ENCODE measurements at regions not wholly inside any gene's neighbourhood (a gene's known extent, or its start where the extent isn't known, plus 50 kb on each side); places are given as distances from the start of the nearest gene placed in this dataset.
"Not testable (repeated sequence)": the region's sequence is repeated elsewhere in the genome, so short reads cannot be mapped to it uniquely, and the experiment has no call there.

- in situ Hi-C loops (cut with HindIII; ENCODE audit: low sequenced_read_pairs), result no loop called here
- H3K4me3 ChIP-seq (ENCODE audit: low read depth, low read length), result no peak overlapping the region
- no peak for TF ChIP-seq CTCF (IDR thresholded peaks at IDR 0.05; ENCODE audit: low read depth, low read length, missing control alignments)
- no peak for DNase-seq (ENCODE audit: low read depth)
Measured at GRCh38 chr4:120207021-120207420, 140.4 kb upstream of the MAD2L1 start.

- in situ Hi-C loops (cut with HindIII; ENCODE audit: low sequenced_read_pairs), result no loop called here
- no peak overlapping the region for H3K4me3 ChIP-seq (ENCODE audit: low read depth, low read length)
- DNase-seq (ENCODE audit: low read depth), result no peak
- no peak for TF ChIP-seq CTCF (IDR thresholded peaks at IDR 0.05; ENCODE audit: low read depth, low read length, missing control alignments)
Measured at GRCh38 chr4:120202222-120202621, 135.6 kb upstream of the MAD2L1 start.

- in situ Hi-C loops (cut with HindIII; ENCODE audit: low sequenced_read_pairs); DNase-seq (ENCODE audit: low read depth); H3K4me3 ChIP-seq (ENCODE audit: low read depth, low read length): not testable (repeated sequence)
Measured at GRCh38 chr4:120200573-120201110, 134.0 kb upstream of the MAD2L1 start.

GRCh38 chr4:120198411-120198810 lies 131.8 kb upstream of the MAD2L1 start:
- DNase-seq (ENCODE audit: low read depth), result peak; percentile 12
- H3K4me3 ChIP-seq (ENCODE audit: low read depth, low read length), result no peak overlapping the region
- TF ChIP-seq CTCF (IDR thresholded peaks at IDR 0.05; ENCODE audit: low read depth, low read length, missing control alignments), result no peak
- in situ Hi-C loops (cut with HindIII; ENCODE audit: low sequenced_read_pairs), result no loop called here

- H3K4me3 ChIP-seq (ENCODE audit: low read depth, low read length), result no peak overlapping the region
- in situ Hi-C loops (cut with HindIII; ENCODE audit: low sequenced_read_pairs), result no loop called here
- TF ChIP-seq CTCF (IDR thresholded peaks at IDR 0.05; ENCODE audit: low read depth, low read length, missing control alignments), result no peak
- DNase-seq (ENCODE audit: low read depth), result no peak
Measured at GRCh38 chr4:120177603-120178002, 111.0 kb upstream of the MAD2L1 start.

- DNase-seq (ENCODE audit: low read depth), result no peak
- in situ Hi-C loops (cut with HindIII; ENCODE audit: low sequenced_read_pairs), result no loop called here
- TF ChIP-seq CTCF (IDR thresholded peaks at IDR 0.05; ENCODE audit: low read depth, low read length, missing control alignments), result no peak
Measured at GRCh38 chr4:120175272-120175671, 108.6 kb upstream of the MAD2L1 start.

GRCh38 chr4:120163895-120164294 lies 97.2 kb upstream of the MAD2L1 start:
- in situ Hi-C loops (cut with HindIII; ENCODE audit: low sequenced_read_pairs), result no loop called here
- H3K4me3 ChIP-seq (ENCODE audit: low read depth, low read length), result no peak overlapping the region
- no peak for TF ChIP-seq CTCF (IDR thresholded peaks at IDR 0.05; ENCODE audit: low read depth, low read length, missing control alignments)
- no peak for DNase-seq (ENCODE audit: low read depth)

More at GRCh38 chr4:120175272-120175671, 108.6 kb upstream of the MAD2L1 start:
- no peak overlapping the region for H3K4me3 ChIP-seq (ENCODE audit: low read depth, low read length)

Measured in astrocyte of the cerebellum (primary cell).